BLaER1 treated with 17β-estradiol and CSF1 and Interleukin-3, amounts not matched to agents 10 nM and 100 nM (cell line): ENCODE measurements at regions not wholly inside any gene's neighbourhood (a gene's known extent, or its start where the extent isn't known, plus 50 kb on each side); places are given as distances from the start of the nearest gene placed in this dataset.

Experiments used
- H3K27ac ChIP-seq, 11 experiments: shearing (Covaris generic); formaldehyde crosslinking; 2 replicates each; pipeline ENCODE4 v1.8.1; 2022
- H3K27me3 ChIP-seq, 11 experiments: shearing (Covaris generic); formaldehyde crosslinking; 2 replicates each; pipeline ENCODE4 v1.8.1; 2022
- H3K36me3 ChIP-seq, 11 experiments: shearing (Covaris generic); formaldehyde crosslinking; 2 replicates each; pipeline ENCODE4 v1.8.1; 2022
- H3K4me1 ChIP-seq, 10 experiments: shearing (Covaris generic); formaldehyde crosslinking; 2 replicates each; pipeline ENCODE4 v1.8.1; 2022
- H3K4me2 ChIP-seq, 11 experiments: shearing (Covaris generic); formaldehyde crosslinking; 2 replicates each; pipeline ENCODE4 v1.8.1; 2022
- H3K4me3 ChIP-seq, 10 experiments: shearing (Covaris generic); formaldehyde crosslinking; 2 replicates each; pipeline ENCODE4 v1.8.1; 2022
- H3K9ac ChIP-seq, 11 experiments: shearing (Covaris generic); formaldehyde crosslinking; 2 replicates each; pipeline ENCODE4 v1.8.1; 2022
- H3K9me3 ChIP-seq, 11 experiments: shearing (Covaris generic); formaldehyde crosslinking; replicated peaks in 1 of 11; 2 replicates each; pipeline ENCODE4 v1.8.1; 2022
- H4K20me1 ChIP-seq, 11 experiments: shearing (Covaris generic); formaldehyde crosslinking; 2 replicates each; pipeline ENCODE4 v1.8.1; 2022
- Cebpa-rat ChIP-seq, 11 experiments: shearing (Covaris generic); IDR thresholded peaks; 2 replicates each; pipeline ENCODE4 v1.8.1; 2022

- Histone ChIP-seq H3K27ac (peak overlapping the region; percentile 12 to 87 (median 79); a peak in 18 of 22 replicates), H3K36me3 (no peaks in the 10 kb centered on the region), H4K20me1 (no peaks in the 10 kb centered on the region), H3K4me3 (peak overlapping the region in 3 of 10 experiments; percentile 17 to 50 (median 32); a peak in 2 of 20 replicates), H3K9me3 (no peaks in the 10 kb centered on the region), H3K4me1 (peaks cover 40 to 100% (median 100%) of the 10 kb centered on the region in 10 experiments), H3K9ac (peak overlapping the region in 9 of 11 experiments; percentile 39 to 76 (median 71); a peak in 15 of 22 replicates), H3K27me3 (no peaks in the 10 kb centered on the region), H3K4me2 (peak overlapping the region; percentile 1 to 98 (median 90); a peak in 20 of 22 replicates)
- no peak for TF ChIP-seq Cebpa-rat (IDR thresholded peaks at IDR 0.05)
Measured at GRCh38 chr20:23147647-23147963, 61.5 kb upstream of the CD93 start.

- peak overlapping the region; percentile 12 to 87 (median 79); a peak in 20 of 22 replicates for H3K27ac ChIP-seq
- H3K9ac ChIP-seq, result peak overlapping the region in 9 of 11 experiments; percentile 39 to 76 (median 71); a peak in 14 of 22 replicates
- H3K4me2 ChIP-seq, result peak overlapping the region in 10 of 11 experiments; percentile 19 to 98 (median 91); a peak in 19 of 22 replicates
Measured at GRCh38 chr20:23146857-23147637, 60.9 kb upstream of the CD93 start.

GRCh38 chr20:23146181-23146580 is 60.1 kb upstream of the CD93 start:
- no peaks in the 10 kb centered on the region for H3K27me3 ChIP-seq
- peak overlapping the region in 7 of 11 experiments; percentile 85 to 98 (median 94); a peak in 14 of 22 replicates for H3K4me2 ChIP-seq
- no peak for TF ChIP-seq Cebpa-rat (IDR thresholded peaks at IDR 0.05)
- H3K9me3 ChIP-seq, result no peaks in the 10 kb centered on the region
- H3K4me1 ChIP-seq, result peaks cover 36 to 100% (median 100%) of the 10 kb centered on the region in 10 experiments
- H3K27ac ChIP-seq, result peak overlapping the region in 9 of 11 experiments; percentile 66 to 87 (median 83); a peak in 17 of 22 replicates
- H3K36me3 ChIP-seq, result no peaks in the 10 kb centered on the region
- no peaks in the 10 kb centered on the region for H4K20me1 ChIP-seq
- H3K4me3 ChIP-seq, result no peak overlapping the region
- peak overlapping the region in 2 of 11 experiments; percentile 74 to 75; a peak in 3 of 22 replicates for H3K9ac ChIP-seq

More at GRCh38 chr20:23146857-23147637, 60.9 kb upstream of the CD93 start:
- Histone ChIP-seq H3K9me3 (no peaks in the 10 kb centered on the region), H4K20me1 (no peaks in the 10 kb centered on the region), H3K36me3 (no peaks in the 10 kb centered on the region), H3K4me1 (peaks cover 40 to 100% (median 100%) of the 10 kb centered on the region in 10 experiments), H3K4me3 (peak overlapping the region in 1 of 10 experiments; percentile 17; a peak in 1 of 20 replicates), H3K27me3 (no peaks in the 10 kb centered on the region)
- TF ChIP-seq Cebpa-rat (IDR thresholded peaks at IDR 0.05), result no peak

- Histone ChIP-seq H3K9me3 (no peaks in the 10 kb centered on the region), H3K4me2 (peak overlapping the region in 8 of 11 experiments; percentile 90 to 98 (median 92); a peak in 14 of 22 replicates), H3K4me3 (no peak overlapping the region), H3K27ac (peak overlapping the region in 10 of 11 experiments; percentile 20 to 87 (median 81); a peak in 18 of 22 replicates), H3K9ac (peak overlapping the region in 6 of 11 experiments; percentile 13 to 41 (median 31); a peak in 5 of 22 replicates), H4K20me1 (no peaks in the 10 kb centered on the region), H3K27me3 (no peaks in the 10 kb centered on the region), H3K4me1 (peaks cover 27 to 100% (median 100%) of the 10 kb centered on the region in 10 experiments), H3K36me3 (no peaks in the 10 kb centered on the region)
- TF ChIP-seq Cebpa-rat (IDR thresholded peaks at IDR 0.05), result no peak
Measured at GRCh38 chr20:23145281-23145700, 59.2 kb upstream of the CD93 start.

- no peak for TF ChIP-seq Cebpa-rat (IDR thresholded peaks at IDR 0.05)
- Histone ChIP-seq H3K4me1 (peaks cover 22 to 96% (median 95%) of the 10 kb centered on the region in 10 experiments), H3K9ac (peak overlapping the region in 5 of 11 experiments; percentile 13 to 41 (median 30); a peak in 4 of 22 replicates), H3K4me3 (no peak overlapping the region), H3K27ac (peak overlapping the region in 10 of 11 experiments; percentile 20 to 87 (median 81); a peak in 18 of 22 replicates), H4K20me1 (no peaks in the 10 kb centered on the region), H3K27me3 (no peaks in the 10 kb centered on the region), H3K9me3 (no peaks in the 10 kb centered on the region), H3K36me3 (no peaks in the 10 kb centered on the region), H3K4me2 (peak overlapping the region in 8 of 11 experiments; percentile 90 to 98 (median 92); a peak in 15 of 22 replicates)
Measured at GRCh38 chr20:23144856-23145255, 58.7 kb upstream of the CD93 start.

GRCh38 chr20:23143986-23144690 is 58.0 kb upstream of the CD93 start:
- TF ChIP-seq Cebpa-rat (IDR thresholded peaks at IDR 0.05), result no peak
- Histone ChIP-seq H3K4me1 (peaks cover 26 to 95% (median 95%) of the 10 kb centered on the region in 10 experiments), H3K27me3 (no peaks in the 10 kb centered on the region), H4K20me1 (no peaks in the 10 kb centered on the region), H3K9ac (peak overlapping the region in 3 of 11 experiments; percentile 4 to 23 (median 15); a peak in 3 of 22 replicates), H3K27ac (peak overlapping the region in 10 of 11 experiments; percentile 20 to 87 (median 81); a peak in 18 of 22 replicates), H3K9me3 (no peaks in the 10 kb centered on the region), H3K36me3 (no peaks in the 10 kb centered on the region), H3K4me3 (no peak overlapping the region), H3K4me2 (peak overlapping the region in 8 of 11 experiments; percentile 90 to 98 (median 92); a peak in 15 of 22 replicates)

- peak overlapping the region in 9 of 11 experiments; percentile 48 to 74 (median 68); a peak in 16 of 22 replicates for H3K9ac ChIP-seq
- no peaks in the 10 kb centered on the region for H4K20me1 ChIP-seq
- no peaks in the 10 kb centered on the region for H3K9me3 ChIP-seq
- peaks cover 37 to 95% (median 95%) of the 10 kb centered on the region in 10 experiments for H3K4me1 ChIP-seq
- no peak for TF ChIP-seq Cebpa-rat (IDR thresholded peaks at IDR 0.05)
- peak overlapping the region; percentile 21 to 87 (median 82); a peak in 20 of 22 replicates for H3K27ac ChIP-seq
- H3K4me3 ChIP-seq, result peak overlapping the region in 3 of 10 experiments; percentile 4 to 27 (median 24); a peak in 2 of 20 replicates
- no peaks in the 10 kb centered on the region for H3K36me3 ChIP-seq
- H3K4me2 ChIP-seq, result peak overlapping the region; percentile 61 to 98 (median 91)
- H3K27me3 ChIP-seq, result no peaks in the 10 kb centered on the region
Measured at GRCh38 chr20:23143098-23143497, 57.0 kb upstream of the CD93 start.

- Histone ChIP-seq H4K20me1 (no peaks in the 10 kb centered on the region), H3K9me3 (no peaks in the 10 kb centered on the region), H3K4me3 (peak overlapping the region in 3 of 10 experiments; percentile 4 to 27 (median 24); a peak in 2 of 20 replicates), H3K9ac (peak overlapping the region in 9 of 11 experiments; percentile 48 to 74 (median 68); a peak in 17 of 22 replicates), H3K4me2 (peak overlapping the region; percentile 61 to 98 (median 91)), H3K4me1 (peaks cover 42 to 95% (median 95%) of the 10 kb centered on the region in 10 experiments), H3K27ac (peak overlapping the region; percentile 21 to 87 (median 82); a peak in 21 of 22 replicates), H3K36me3 (no peaks in the 10 kb centered on the region), H3K27me3 (no peaks in the 10 kb centered on the region)
- no peak for TF ChIP-seq Cebpa-rat (IDR thresholded peaks at IDR 0.05)
Measured at GRCh38 chr20:23142162-23143050, 56.3 kb upstream of the CD93 start.
